Body of pancreas (tissue), 4 donors: ENCODE measurements at regions not wholly inside any gene's neighbourhood (a gene's known extent, or its start where the extent isn't known, plus 50 kb on each side); places are given as distances from the start of the nearest gene placed in this dataset.

Source experiments
- ATAC-seq: fragments of 150-250 bp; one replicate; pipeline ENCODE4 v1.9.1; 2016
- DNase-seq, 4 donors: peaks; one replicate each; pipeline ENCODE4 v3.0.0-alpha.2; 2019
- H3K27ac ChIP-seq, 4 donors: fragments of 200-600 bp; sonication (generic); 1 replicate in 3 of 4; 2 replicates in 1 of 4; pipeline versions ENCODE4 v1.5.1 to v1.6.1; 2016 to 2019; ENCODE audit warnings: mild to moderate bottlenecking in 1 of 4, mixed read lengths in 1 of 4, moderate library complexity in 1 of 4
- H3K27me3 ChIP-seq, 2 donors: fragments of 200-600 bp; sonication (generic); one replicate each; pipeline ENCODE4 v1.6.0; 2016; ENCODE audit warnings: mild to moderate bottlenecking in 1 of 2
- H3K36me3 ChIP-seq, 2 donors: fragments of 200-600 bp; sonication (generic); replicated peaks in 1 of 2; 2 replicates each; pipeline ENCODE4 v1.5.1; 2016; ENCODE audit warnings: low read depth in 2 of 2; ENCODE audit not compliant: insufficient read depth in 1 of 2
- H3K4me1 ChIP-seq: fragments of 200-600 bp; sonication (generic); one replicate; pipeline ENCODE4 v1.6.0; 2016
- H3K4me3 ChIP-seq, 2 donors: fragments of 200-600 bp; sonication (generic); 1 replicate in 1 of 2; 2 replicates in 1 of 2; pipeline ENCODE4 v1.5.1; 2016 to 2019
- H3K9me3 ChIP-seq, 3 donors: fragments of 200-600 bp; sonication (generic); 1 replicate in 2 of 3; 2 replicates in 1 of 3; pipeline ENCODE4 v1.5.1; 2016
- CTCF ChIP-seq, 7 experiments: fragments of 450-650 bp in 4 of 7; fragments of 200-600 bp in 3 of 7; sonication (generic) in 3 of 7; IDR thresholded peaks; one replicate each; pipeline ENCODE4 v1.5.1; 2016 to 2019; ENCODE audit warnings: antibody characterized with exemption in 7 of 7
- POLR2A ChIP-seq, 3 donors: fragments of 450-650 bp; IDR thresholded peaks; one replicate each; pipeline ENCODE4 v1.6.1; 2016; ENCODE audit warnings: antibody characterized with exemption in 3 of 3, mild to moderate bottlenecking in 2 of 3
- WGBS, 2 donors: methylation state at CpG; one replicate each; pipeline ENCODE4 v1.1.5; 2017; 5-methylcytosine and 5-hydroxymethylcytosine counted together
- intact Hi-C: fragments of 100-400 bp; cut with DNase I; formaldehyde crosslinking; loops from one replicate; pipeline ENCODE4 v1.15.1; 2023

GRCh38 chr6:99189823-99190721 is 159.4 kb downstream of the FAXC start:
- DNase-seq (no peak), ATAC-seq (no peak)
- WGBS, 2 donors = 56 to 60% methylated on average over 7 of the region's 7 CpGs
- no peaks in the 10 kb centered on the region for H3K36me3 ChIP-seq
- H3K27ac ChIP-seq = no peak overlapping the region
- TF ChIP-seq POLR2A (IDR thresholded peaks at IDR 0.05) (no peak), CTCF (IDR thresholded peaks at IDR 0.05) (no peak)
- no peaks in the 10 kb centered on the region for H3K27me3 ChIP-seq
- no peak overlapping the region for H3K4me3 ChIP-seq
- intact Hi-C loops = no loop called here
- no peaks in the 10 kb centered on the region for H3K9me3 ChIP-seq
- H3K4me1 ChIP-seq = no peaks in the 10 kb centered on the region

GRCh38 chr6:99187429-99187828 is 162.0 kb downstream of the FAXC start:
- H3K36me3 ChIP-seq = no peaks in the 10 kb centered on the region
- no peaks in the 10 kb centered on the region for H3K27me3 ChIP-seq
- H3K9me3 ChIP-seq = no peaks in the 10 kb centered on the region
- ATAC-seq (no peak), DNase-seq (no peak)
- H3K27ac ChIP-seq = no peak overlapping the region
- no peak for TF ChIP-seq POLR2A (IDR thresholded peaks at IDR 0.05)
- TF ChIP-seq CTCF (IDR thresholded peaks at IDR 0.05) = no peak
- WGBS, 2 donors = 68 to 72% methylated on average over 2 of the region's 2 CpGs
- H3K4me3 ChIP-seq = no peak overlapping the region
- intact Hi-C loops = no loop called here
- no peaks in the 10 kb centered on the region for H3K4me1 ChIP-seq

- intact Hi-C loops = no loop called here
- Histone ChIP-seq H3K9me3 (no peaks in the 10 kb centered on the region), H3K36me3 (no peaks in the 10 kb centered on the region), H3K4me3 (no peak overlapping the region), H3K27me3 (no peaks in the 10 kb centered on the region), H3K27ac (no peak overlapping the region), H3K4me1 (no peaks in the 10 kb centered on the region)
- no peak for DNase-seq
- no peak for ATAC-seq
- 90 to 92% methylated on average over 2 of the region's 2 CpGs for WGBS, 2 donors
- no peak for TF ChIP-seq POLR2A (IDR thresholded peaks at IDR 0.05)
- TF ChIP-seq CTCF (IDR thresholded peaks at IDR 0.05) = no peak
These were observed 163.1 kb downstream of the FAXC start for GRCh38 chr6:99186417-99186816.

- 43 to 52% methylated on average over 5 of the region's 5 CpGs for WGBS, 2 donors
- no peak overlapping the region for H3K27ac ChIP-seq
- no peak for TF ChIP-seq POLR2A (IDR thresholded peaks at IDR 0.05)
- no peak for TF ChIP-seq CTCF (IDR thresholded peaks at IDR 0.05)
- no peaks in the 10 kb centered on the region for H3K27me3 ChIP-seq
- H3K9me3 ChIP-seq = no peaks in the 10 kb centered on the region
- H3K4me1 ChIP-seq = no peaks in the 10 kb centered on the region
- H3K4me3 ChIP-seq = no peak overlapping the region
- DNase-seq (no peak), ATAC-seq (no peak)
- no peaks in the 10 kb centered on the region for H3K36me3 ChIP-seq
- intact Hi-C loops = no loop called here
These were observed 163.9 kb downstream of the FAXC start for GRCh38 chr6:99185525-99185924.

GRCh38 chr6:99184696-99185095 is 164.8 kb downstream of the FAXC start:
- intact Hi-C loops = no loop called here
- H3K36me3 ChIP-seq = no peaks in the 10 kb centered on the region
- no peak overlapping the region for H3K27ac ChIP-seq
- no peak for ATAC-seq
- TF ChIP-seq POLR2A (IDR thresholded peaks at IDR 0.05) (no peak), CTCF (IDR thresholded peaks at IDR 0.05) (no peak)
- H3K9me3 ChIP-seq = peaks cover 0 to 3% (median 0%) of the 10 kb centered on the region in 3 donors
- no peak for DNase-seq
- no peak overlapping the region for H3K4me3 ChIP-seq
- 30 to 33% methylated on average over 2 of the region's 2 CpGs for WGBS, 2 donors
- no peaks in the 10 kb centered on the region for H3K4me1 ChIP-seq
- H3K27me3 ChIP-seq = no peaks in the 10 kb centered on the region
